Liver (tissue), 8 donors: ENCODE measurements at regions not wholly inside any gene's neighbourhood (a gene's known extent, or its start where the extent isn't known, plus 50 kb on each side); places are given as distances from the start of the nearest gene placed in this dataset.

Experiments used
- DNase-seq: peaks from one replicate; pipeline ENCODE4 v3.0.0-alpha.2; 2017; ENCODE audit warnings: low spot score
- H3K27ac ChIP-seq, 2 donors: one replicate each; pipeline ENCODE4 v1.7.0; 2013; ENCODE audit warnings: inconsistent platforms in 2 of 2, low read length in 2 of 2, control low read depth in 1 of 2, low read depth in 1 of 2, mild to moderate bottlenecking in 1 of 2
- H3K27me3 ChIP-seq, 4 donors: one replicate each; pipeline versions ENCODE4 v1.6.1 to v1.7.0; 2013; ENCODE audit warnings: low read length in 3 of 4, inconsistent platforms in 1 of 4, mild to moderate bottlenecking in 1 of 4, moderate library complexity in 1 of 4; ENCODE audit not compliant: control insufficient read depth in 4 of 4, insufficient read depth in 4 of 4
- H3K36me3 ChIP-seq, 4 donors: one replicate each; pipeline versions ENCODE4 v1.6.1 to v1.7.0; 2013; ENCODE audit warnings: low read length in 3 of 4, mild to moderate bottlenecking in 3 of 4, low read depth in 1 of 4, moderate library complexity in 1 of 4; ENCODE audit not compliant: control insufficient read depth in 4 of 4, insufficient read depth in 3 of 4
- H3K4me1 ChIP-seq, 4 donors: one replicate each; pipeline versions ENCODE4 v1.6.1 to v1.7.0; 2013; ENCODE audit warnings: low read length in 3 of 4, mild to moderate bottlenecking in 3 of 4, moderate library complexity in 1 of 4; ENCODE audit not compliant: control insufficient read depth in 4 of 4, insufficient read depth in 4 of 4
- H3K4me3 ChIP-seq, 3 donors: one replicate each; pipeline versions ENCODE4 v1.6.1 to v1.7.0; 2013; ENCODE audit warnings: low read length in 3 of 3, control low read depth in 1 of 3, low read depth in 1 of 3, mild to moderate bottlenecking in 1 of 3
- H3K9ac ChIP-seq, 2 donors: one replicate each; pipeline ENCODE4 v1.7.0; 2013; ENCODE audit warnings: low read length in 2 of 2, mild to moderate bottlenecking in 2 of 2, moderate library complexity in 2 of 2, control low read depth in 1 of 2, low read depth in 1 of 2
- H3K9me3 ChIP-seq, 4 donors: one replicate each; pipeline versions ENCODE4 v1.6.1 to v1.7.0; 2013; ENCODE audit warnings: low read length in 3 of 4; ENCODE audit not compliant: control insufficient read depth in 4 of 4
- ATF3 ChIP-seq: IDR thresholded peaks from 2 replicates; pipeline ENCODE4 v1.6.1; 2016; ENCODE audit warnings: antibody characterized with exemption
- FOXA2 ChIP-seq: IDR thresholded peaks from 2 replicates; pipeline ENCODE4 v1.6.1; 2016; ENCODE audit warnings: antibody characterized with exemption
- HNF4A ChIP-seq, 2 donors: conservative IDR thresholded peaks; 2 replicates each; pipeline ENCODE4 v1.6.1; 2016; ENCODE audit warnings: antibody characterized with exemption in 2 of 2, mild to moderate bottlenecking in 2 of 2
- JUND ChIP-seq, 2 donors: IDR thresholded peaks; 2 replicates each; pipeline ENCODE4 v1.6.1; 2016; ENCODE audit warnings: antibody characterized with exemption in 2 of 2
- MAX ChIP-seq: IDR thresholded peaks from 2 replicates; pipeline ENCODE4 v1.6.1; 2016; ENCODE audit warnings: antibody characterized with exemption
- RAD21 ChIP-seq, 2 donors: IDR thresholded peaks; 2 replicates each; pipeline ENCODE4 v1.6.1; 2016; ENCODE audit warnings: antibody characterized with exemption in 2 of 2, mild to moderate bottlenecking in 2 of 2
- REST ChIP-seq: IDR thresholded peaks from 2 replicates; pipeline ENCODE4 v1.6.1; 2016; ENCODE audit warnings: antibody characterized with exemption, mild to moderate bottlenecking
- RXRA ChIP-seq, 2 donors: IDR thresholded peaks; 2 replicates each; pipeline ENCODE4 v1.6.1; 2017 to 2018; ENCODE audit warnings: antibody characterized with exemption in 2 of 2, mild to moderate bottlenecking in 1 of 2
- SP1 ChIP-seq: IDR thresholded peaks from 2 replicates; pipeline ENCODE4 v1.6.1; 2018; ENCODE audit warnings: antibody characterized with exemption, mild to moderate bottlenecking
- WGBS: extraction: QIAGEN DNeasy Blood & Tissue Kit; methylation state at CpG from one replicate; pipeline ENCODE4 v1.1.7; 2013; 5-methylcytosine and 5-hydroxymethylcytosine counted together
- TF ChIP-seq, protein P1 (sequence below): fragments of 150-350 bp; IDR thresholded peaks from 2 replicates; pipeline ENCODE4 v1.5.1; 2017; ENCODE audit warnings: improper control_type of control experiment, low read depth, low read length; ENCODE audit not compliant: missing input control
- TF ChIP-seq, protein P2 (sequence below): IDR thresholded peaks from 2 replicates; pipeline ENCODE4 v1.6.1; 2016; ENCODE audit warnings: antibody characterized with exemption
- donor health status: healthy.
- donor health status: healthy.
- donor health status: healthy.
- donor health status: healthy.
- donor health status: healthy.

- no peaks in the 10 kb centered on the region for H3K27me3 ChIP-seq
- TF ChIP-seq RXRA (IDR thresholded peaks at IDR 0.05): no peak
- TF ChIP-seq, protein P1, sequence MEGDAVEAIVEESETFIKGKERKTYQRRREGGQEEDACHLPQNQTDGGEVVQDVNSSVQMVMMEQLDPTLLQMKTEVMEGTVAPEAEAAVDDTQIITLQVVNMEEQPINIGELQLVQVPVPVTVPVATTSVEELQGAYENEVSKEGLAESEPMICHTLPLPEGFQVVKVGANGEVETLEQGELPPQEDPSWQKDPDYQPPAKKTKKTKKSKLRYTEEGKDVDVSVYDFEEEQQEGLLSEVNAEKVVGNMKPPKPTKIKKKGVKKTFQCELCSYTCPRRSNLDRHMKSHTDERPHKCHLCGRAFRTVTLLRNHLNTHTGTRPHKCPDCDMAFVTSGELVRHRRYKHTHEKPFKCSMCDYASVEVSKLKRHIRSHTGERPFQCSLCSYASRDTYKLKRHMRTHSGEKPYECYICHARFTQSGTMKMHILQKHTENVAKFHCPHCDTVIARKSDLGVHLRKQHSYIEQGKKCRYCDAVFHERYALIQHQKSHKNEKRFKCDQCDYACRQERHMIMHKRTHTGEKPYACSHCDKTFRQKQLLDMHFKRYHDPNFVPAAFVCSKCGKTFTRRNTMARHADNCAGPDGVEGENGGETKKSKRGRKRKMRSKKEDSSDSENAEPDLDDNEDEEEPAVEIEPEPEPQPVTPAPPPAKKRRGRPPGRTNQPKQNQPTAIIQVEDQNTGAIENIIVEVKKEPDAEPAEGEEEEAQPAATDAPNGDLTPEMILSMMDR: no peak
- TF ChIP-seq RAD21 (IDR thresholded peaks at IDR 0.05): no peak
- TF ChIP-seq FOXA2: no peak
- TF ChIP-seq, protein P2, sequence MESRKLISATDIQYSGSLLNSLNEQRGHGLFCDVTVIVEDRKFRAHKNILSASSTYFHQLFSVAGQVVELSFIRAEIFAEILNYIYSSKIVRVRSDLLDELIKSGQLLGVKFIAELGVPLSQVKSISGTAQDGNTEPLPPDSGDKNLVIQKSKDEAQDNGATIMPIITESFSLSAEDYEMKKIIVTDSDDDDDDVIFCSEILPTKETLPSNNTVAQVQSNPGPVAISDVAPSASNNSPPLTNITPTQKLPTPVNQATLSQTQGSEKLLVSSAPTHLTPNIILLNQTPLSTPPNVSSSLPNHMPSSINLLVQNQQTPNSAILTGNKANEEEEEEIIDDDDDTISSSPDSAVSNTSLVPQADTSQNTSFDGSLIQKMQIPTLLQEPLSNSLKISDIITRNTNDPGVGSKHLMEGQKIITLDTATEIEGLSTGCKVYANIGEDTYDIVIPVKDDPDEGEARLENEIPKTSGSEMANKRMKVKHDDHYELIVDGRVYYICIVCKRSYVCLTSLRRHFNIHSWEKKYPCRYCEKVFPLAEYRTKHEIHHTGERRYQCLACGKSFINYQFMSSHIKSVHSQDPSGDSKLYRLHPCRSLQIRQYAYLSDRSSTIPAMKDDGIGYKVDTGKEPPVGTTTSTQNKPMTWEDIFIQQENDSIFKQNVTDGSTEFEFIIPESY: no peak
- no peak for TF ChIP-seq HNF4A (conservative IDR thresholded peaks at IDR 0.05)
- no peak for TF ChIP-seq ATF3
- TF ChIP-seq MAX: no peak
- WGBS: 84% methylated on average over 3 of the region's 3 CpGs
- no peaks in the 10 kb centered on the region for H3K36me3 ChIP-seq
- H3K4me3 ChIP-seq: no peak overlapping the region
- DNase-seq: no peak
- H3K27ac ChIP-seq: no peak overlapping the region
- H3K4me1 ChIP-seq: no peaks in the 10 kb centered on the region
- H3K9ac ChIP-seq: no peak overlapping the region
- no peaks in the 10 kb centered on the region for H3K9me3 ChIP-seq
These were observed 86.0 kb upstream of the TBC1D5 start for GRCh38 chr3:17828388-17828787.

DNA sequence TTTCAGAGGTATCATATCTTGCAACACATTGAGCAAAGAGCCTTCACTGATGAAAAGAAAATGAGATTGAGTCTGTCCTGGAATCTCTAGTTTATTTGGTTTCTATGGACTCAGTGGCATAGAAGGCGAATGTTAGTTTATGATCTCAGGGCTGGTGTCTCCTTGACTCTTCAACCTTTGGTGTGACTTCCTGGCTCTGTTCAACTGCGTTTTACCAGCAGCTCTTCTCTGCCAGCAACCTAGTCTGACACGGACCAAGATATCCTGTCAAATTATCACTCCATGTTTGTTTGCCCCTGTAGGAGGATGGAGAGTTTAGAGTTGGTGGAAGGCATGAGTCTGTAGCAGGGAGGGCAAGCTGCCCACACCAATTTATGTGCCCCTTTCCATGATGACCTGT is 82.9 kb upstream of the TBC1D5 start:
- H3K36me3 ChIP-seq: no peaks in the 10 kb centered on the region
- WGBS: 60% methylated on average over 3 of the region's 3 CpGs
- H3K4me3 ChIP-seq: no peak overlapping the region
- DNase-seq: no peak
- H3K4me1 ChIP-seq: no peaks in the 10 kb centered on the region
- H3K27me3 ChIP-seq: no peaks in the 10 kb centered on the region
- H3K27ac ChIP-seq: no peak overlapping the region
- no peaks in the 10 kb centered on the region for H3K9me3 ChIP-seq
- TF ChIP-seq, protein P2: no peak
- TF ChIP-seq JUND (IDR thresholded peaks at IDR 0.05) (no peak), REST (no peak), SP1 (no peak)
- no peak overlapping the region for H3K9ac ChIP-seq
